GM12878 (cell line): ENCODE measurements at regions not wholly inside any gene's neighbourhood (a gene's known extent, or its start where the extent isn't known, plus 50 kb on each side); places are given as distances from the start of the nearest gene placed in this dataset.

ENCODE experiments used
- ATAC-seq: fragments of 200-7000 bp; cut with Tn5 transposase; 3 replicates; pipeline ENCODE4 v1.9.1; 2020; ENCODE audit warnings: mild to moderate bottlenecking, moderate library complexity
- BruUV-seq: library from RNA; stranded (reverse); fragments of 400-500 nt; replicated peaks from 2 replicates; lab custom pipeline; 2021; lab: Mats Ljungman, UMichigan
- CTCF ChIA-PET: fragments of 300-600 bp; sonication (Branson Sonifier 250); formaldehyde crosslinking; extraction: SDS; loops from one replicate; lab custom pipeline; 2021; ENCODE audit warnings: inconsistent platforms; lab: Yijun Ruan, JAX
- POLR2A ChIA-PET: fragments of 350-600 bp; formaldehyde crosslinking; extraction: SDS; loops from one replicate; lab custom pipeline; 2021; ENCODE audit warnings: inconsistent platforms; lab: Charles Lee
- RAD21 ChIA-PET: fragments of 300-600 bp; sonication (Branson Sonifier 250); formaldehyde crosslinking; loops from one replicate; lab custom pipeline; 2023; ENCODE audit warnings: antibody characterized with exemption; ENCODE audit not compliant: unreplicated experiment; lab: Charles Lee
- SMC1A ChIA-PET: fragments of 300-600 bp; sonication (Branson Sonifier 250); formaldehyde crosslinking; loops from one replicate; lab custom pipeline; 2023; ENCODE audit not compliant: unreplicated experiment, uncharacterized antibody; lab: Charles Lee
- DNase-seq: peaks from one replicate; pipeline ENCODE4 v3.0.0-alpha.2; 2011; ENCODE audit warnings: low read depth, low spot score
- FAIRE-seq: peaks from 3 replicates; lab custom pipeline; 2011; peaks lifted over from hg19 to GRCh38; lab: Jason Lieb, UNC
- H2AFZ ChIP-seq: 2 replicates; pipeline ENCODE4 v1.6.0; 2011; ENCODE audit warnings: low read depth, low read length, control low read depth; ENCODE audit not compliant: control insufficient read depth
- H3K27ac ChIP-seq: 2 replicates; pipeline ENCODE4 v1.5.1; 2011; ENCODE audit warnings: control low read depth; ENCODE audit not compliant: control insufficient read depth, insufficient read depth
- H3K27me3 ChIP-seq, 2 experiments: replicated peaks in 1 of 2; 2 replicates each; pipeline versions ENCODE4 v1.6.0 to v1.6.1; 2011; ENCODE audit warnings: low read length in 1 of 2; ENCODE audit not compliant: control insufficient read depth in 2 of 2, insufficient read depth in 2 of 2
- H3K36me3 ChIP-seq, 2 experiments: 2 replicates each; pipeline ENCODE4 v1.5.1; 2011; ENCODE audit warnings: low read length in 1 of 2; ENCODE audit not compliant: control insufficient read depth in 2 of 2, insufficient read depth in 2 of 2
- H3K4me1 ChIP-seq: 2 replicates; pipeline ENCODE4 v1.6.1; 2011; ENCODE audit warnings: mild to moderate bottlenecking, low read length, moderate library complexity, mixed read lengths; ENCODE audit not compliant: control insufficient read depth, insufficient read depth
- H3K4me2 ChIP-seq: 2 replicates; pipeline ENCODE4 v1.6.0; 2011; ENCODE audit warnings: control low read depth; ENCODE audit not compliant: control insufficient read depth, insufficient read depth
- H3K4me3 ChIP-seq: fragments of 200-600 bp; sonication (generic); 2 replicates; pipeline ENCODE4 v1.5.1; 2016
- H3K79me2 ChIP-seq: 2 replicates; pipeline ENCODE4 v1.6.0; 2011; ENCODE audit warnings: low read length; ENCODE audit not compliant: control insufficient read depth, insufficient read depth
- H3K9ac ChIP-seq: 2 replicates; pipeline ENCODE4 v1.8.0; 2011; ENCODE audit warnings: low read length, control low read depth, mixed read lengths; ENCODE audit not compliant: control insufficient read depth, insufficient read depth
- H3K9me3 ChIP-seq: replicated peaks from 3 replicates; pipeline ENCODE4 v1.5.1; 2011; ENCODE audit warnings: mild to moderate bottlenecking, low read length; ENCODE audit not compliant: control insufficient read depth, insufficient read depth
- H4K20me1 ChIP-seq: 2 replicates; pipeline ENCODE4 v1.6.0; 2011; ENCODE audit not compliant: control insufficient read depth, insufficient read depth
- MTA2 ChIP-seq: fragments of 450-650 bp; IDR thresholded peaks from 2 replicates; pipeline ENCODE4 v1.6.1; 2016; ENCODE audit warnings: low read depth, mild to moderate bottlenecking, moderate library complexity
- NFYB ChIP-seq: IDR thresholded peaks from 2 replicates; pipeline ENCODE4 v1.6.1; 2011; ENCODE audit warnings: low read depth, mild to moderate bottlenecking, low read length, improper control_type of control experiment, moderate library complexity; ENCODE audit not compliant: insufficient read depth
- NR2F1 ChIP-seq: fragments of 450-650 bp; conservative IDR thresholded peaks from 2 replicates; pipeline ENCODE4 v1.6.1; 2017; ENCODE audit warnings: mild to moderate bottlenecking
- ZBTB4 ChIP-seq: fragments of 450-650 bp; formaldehyde crosslinking; IDR thresholded peaks from 2 replicates; pipeline ENCODE4 v1.4.0; 2022; ENCODE audit warnings: mild to moderate bottlenecking, moderate library complexity
- ZNF622 ChIP-seq: fragments of 450-650 bp; IDR thresholded peaks from 2 replicates; pipeline ENCODE4 v1.6.1; 2017; ENCODE audit warnings: mild to moderate bottlenecking, inconsistent platforms
- WGBS: methylation state at CpG from one replicate; pipeline ENCODE4 v1.1.6; 2016; ENCODE audit warnings: low lambda C conversion rate; ENCODE audit not compliant: insufficient replicate concordance, insufficient coverage; ENCODE audit errors: missing lambda C conversion rate; 5-methylcytosine and 5-hydroxymethylcytosine counted together
- in situ Hi-C: fragments of 300-500 bp; cut with MboI; formaldehyde crosslinking; loops from 9 replicates; pipeline ENCODE4 v1.14.3; 2018; ENCODE audit warnings: mixed read lengths
- intact Hi-C: fragments of 100-400 bp; cut with micrococcal nuclease; formaldehyde crosslinking; loops from one replicate; pipeline ENCODE4 v1.14.2; 2022; ENCODE audit not compliant: unreplicated experiment
- TF ChIP-seq, protein P1 (sequence below): fragments of 450-650 bp; IDR thresholded peaks from 2 replicates; pipeline ENCODE4 v1.6.1; 2017; ENCODE audit warnings: mild to moderate bottlenecking

DNA sequence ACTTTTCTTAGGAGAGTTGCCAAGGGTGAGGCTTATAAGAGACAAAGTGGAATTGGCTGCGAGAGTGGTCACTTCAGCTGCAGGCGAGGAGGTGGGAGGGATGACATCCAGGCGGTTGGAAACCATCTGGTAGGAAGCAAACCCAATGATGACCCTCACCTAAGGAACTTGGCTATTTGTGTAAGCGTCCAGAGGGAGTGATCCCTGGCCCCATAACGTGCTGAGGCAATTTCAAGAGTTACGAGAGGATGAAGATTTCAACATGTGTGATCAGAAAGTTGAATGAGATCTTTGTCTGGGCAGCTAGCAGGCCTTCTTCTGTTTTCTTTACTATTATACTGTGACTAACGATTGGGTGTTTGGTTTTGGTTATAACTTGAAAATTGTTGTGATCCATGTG lies 102.7 kb upstream of the VANGL1 start:
- H3K27ac ChIP-seq, result no peak overlapping the region

DNA sequence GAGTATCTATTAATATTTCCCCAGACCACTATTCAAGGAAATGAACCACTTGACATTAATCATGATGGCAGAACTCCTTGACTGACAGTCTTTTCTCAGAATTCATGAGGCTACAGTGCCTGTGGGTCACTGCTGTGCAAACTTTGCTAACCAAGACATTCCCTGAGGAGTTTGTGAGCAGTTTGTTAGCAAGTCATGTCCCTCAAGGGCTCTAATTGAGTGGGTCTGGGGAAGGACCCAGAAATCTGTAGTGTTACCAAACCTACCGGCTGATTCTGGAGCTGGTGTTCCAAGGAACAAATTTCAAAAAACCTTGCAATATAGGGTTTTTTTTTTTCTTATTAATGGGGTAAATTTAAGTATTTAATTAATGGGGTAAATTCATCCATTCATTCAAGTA lies 103.2 kb upstream of the VANGL1 start:
- Histone ChIP-seq H3K9ac (no peak overlapping the region), H3K79me2 (no peaks in the 10 kb centered on the region), H3K27ac (no peak overlapping the region), H3K27me3 (no peaks in the 10 kb centered on the region; a peak in 1 of 4 replicates), H4K20me1 (no peaks in the 10 kb centered on the region), H3K4me2 (no peak overlapping the region), H3K4me3 (no peak overlapping the region), H3K9me3 (no peaks in the 10 kb centered on the region), H3K36me3 (no peaks in the 10 kb centered on the region), H3K4me1 (no peaks in the 10 kb centered on the region), H2AFZ (no peak overlapping the region)
- intact Hi-C loops, result no loop called here
- BruUV-seq, result no TSS peak
- POLR2A ChIA-PET, result no interaction called here
- SMC1A ChIA-PET, result no interaction called here
- no peak for FAIRE-seq
- 80% methylated on average over 1 of the region's 1 CpG for whole genome bisulfite sequencing
- RAD21 ChIA-PET, result no interaction called here
- CTCF ChIA-PET, result no interaction called here
- in situ Hi-C loops, result no loop called here
- TF ChIP-seq ZBTB4 (CRISPR knock-in tag) (no peak), NR2F1 (no peak), ZNF622 (no peak), NFYB (no peak)
- TF ChIP-seq, protein P1, sequence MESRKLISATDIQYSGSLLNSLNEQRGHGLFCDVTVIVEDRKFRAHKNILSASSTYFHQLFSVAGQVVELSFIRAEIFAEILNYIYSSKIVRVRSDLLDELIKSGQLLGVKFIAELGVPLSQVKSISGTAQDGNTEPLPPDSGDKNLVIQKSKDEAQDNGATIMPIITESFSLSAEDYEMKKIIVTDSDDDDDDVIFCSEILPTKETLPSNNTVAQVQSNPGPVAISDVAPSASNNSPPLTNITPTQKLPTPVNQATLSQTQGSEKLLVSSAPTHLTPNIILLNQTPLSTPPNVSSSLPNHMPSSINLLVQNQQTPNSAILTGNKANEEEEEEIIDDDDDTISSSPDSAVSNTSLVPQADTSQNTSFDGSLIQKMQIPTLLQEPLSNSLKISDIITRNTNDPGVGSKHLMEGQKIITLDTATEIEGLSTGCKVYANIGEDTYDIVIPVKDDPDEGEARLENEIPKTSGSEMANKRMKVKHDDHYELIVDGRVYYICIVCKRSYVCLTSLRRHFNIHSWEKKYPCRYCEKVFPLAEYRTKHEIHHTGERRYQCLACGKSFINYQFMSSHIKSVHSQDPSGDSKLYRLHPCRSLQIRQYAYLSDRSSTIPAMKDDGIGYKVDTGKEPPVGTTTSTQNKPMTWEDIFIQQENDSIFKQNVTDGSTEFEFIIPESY, result no peak
- no peak for DNase-seq
- ATAC-seq, result no peak

More for the DNA sequence above, 102.7 kb upstream of the VANGL1 start:
- SMC1A ChIA-PET, result no interaction called here
- DNase-seq, result no peak
- TF ChIP-seq MTA2, result no peak
- TF ChIP-seq, all 136 proteins: peak for 0
- WGBS, result 4% methylated on average over 7 of the region's 7 CpGs
- Histone ChIP-seq H3K4me1 (no peaks in the 10 kb centered on the region), H3K9me3 (no peaks in the 10 kb centered on the region), H3K4me2 (no peak overlapping the region), H3K9ac (no peak overlapping the region), H2AFZ (no peak overlapping the region), H3K27me3 (no peaks in the 10 kb centered on the region; a peak in 1 of 4 replicates), H3K36me3 (no peaks in the 10 kb centered on the region), H3K4me3 (no peak overlapping the region), H4K20me1 (no peaks in the 10 kb centered on the region), H3K79me2 (no peaks in the 10 kb centered on the region)
- ATAC-seq, result no peak
- ChIA-PET POLR2A (no interaction called here), CTCF (no interaction called here), RAD21 (no interaction called here)
- in situ Hi-C loops, result no loop called here
- intact Hi-C loops, result no loop called here
- FAIRE-seq, result no peak
- BruUV-seq, result no TSS peak
